ENCODE measurements at regions not wholly inside any gene's neighbourhood (a gene's known extent, or its start where the extent isn't known, plus 50 kb on each side); places are given as distances from the start of the nearest gene placed in this dataset.
"Not testable (repeated sequence)": the region's sequence is repeated elsewhere in the genome, so short reads cannot be mapped to it uniquely, and the experiment has no call there.

GRCh38 chr5:138686668-138687067 is 66.6 kb upstream of the CTNNA1 start:
- Histone ChIP-seq H3K27ac (replicated peaks) (no peak overlapping the region), H3K4me1 (no peaks in the 10 kb centered on the region), H3K27me3 (ENCODE audit: low read depth) (no peaks in the 10 kb centered on the region), H3K36me3 (no peaks in the 10 kb centered on the region), H3K4me3 (no peak overlapping the region), H3K9me3 (replicated peaks) (peaks cover 15% of the 10 kb centered on the region)
- TF ChIP-seq CTCF (IDR thresholded peaks at IDR 0.05; ENCODE audit: borderline replicate concordance) = no peak
- no peak for DNase-seq
- intact Hi-C loops (cut with micrococcal nuclease) = no loop called here

- H3K36me3 ChIP-seq = no peaks in the 10 kb centered on the region
- H3K27me3 ChIP-seq (ENCODE audit: low read depth) = no peaks in the 10 kb centered on the region
- no peak overlapping the region for H3K27ac ChIP-seq (replicated peaks)
- intact Hi-C loops (cut with micrococcal nuclease) = no loop called here
- H3K4me1 ChIP-seq = no peaks in the 10 kb centered on the region
- H3K9me3 ChIP-seq (replicated peaks) = peaks cover 15% of the 10 kb centered on the region
- DNase-seq = no peak
- H3K4me3 ChIP-seq = no peak overlapping the region
- TF ChIP-seq CTCF (IDR thresholded peaks at IDR 0.05; ENCODE audit: borderline replicate concordance) = no peak
Observed at GRCh38 chr5:138685193-138685745, 68.0 kb upstream of the CTNNA1 start.

- intact Hi-C loops (cut with micrococcal nuclease); H3K27ac ChIP-seq (replicated peaks); H3K4me1 ChIP-seq; H3K27me3 ChIP-seq (ENCODE audit: low read depth); H3K36me3 ChIP-seq; DNase-seq; H3K4me3 ChIP-seq: not testable (repeated sequence)
- peaks cover 15% of the 10 kb centered on the region for H3K9me3 ChIP-seq (replicated peaks)
Observed at GRCh38 chr5:138682462-138682861, 70.8 kb upstream of the CTNNA1 start.

- H3K4me3 ChIP-seq; H3K4me1 ChIP-seq; H3K36me3 ChIP-seq; H3K27ac ChIP-seq (replicated peaks); H3K27me3 ChIP-seq (ENCODE audit: low read depth); DNase-seq; intact Hi-C loops (cut with micrococcal nuclease): not testable (repeated sequence)
- peaks cover 14% of the 10 kb centered on the region for H3K9me3 ChIP-seq (replicated peaks)
Observed at GRCh38 chr5:138678826-138679225, 74.4 kb upstream of the CTNNA1 start.

GRCh38 chr5:138677782-138678181 is 75.4 kb upstream of the CTNNA1 start:
- no peaks in the 10 kb centered on the region for H3K36me3 ChIP-seq

GRCh38 chr5:138676556-138677193 is 76.5 kb upstream of the CTNNA1 start:
- intact Hi-C loops (cut with micrococcal nuclease) = no loop called here
- no peaks in the 10 kb centered on the region for H3K27me3 ChIP-seq (ENCODE audit: low read depth)

More at GRCh38 chr5:138677782-138678181, 75.4 kb upstream of the CTNNA1 start:
- DNase-seq = no peak
- Histone ChIP-seq H3K9me3 (replicated peaks) (peaks cover 13% of the 10 kb centered on the region), H3K27me3 (ENCODE audit: low read depth) (no peaks in the 10 kb centered on the region), H3K4me3 (no peak overlapping the region), H3K27ac (replicated peaks) (no peak overlapping the region), H3K4me1 (no peaks in the 10 kb centered on the region)
- no peak for TF ChIP-seq CTCF (IDR thresholded peaks at IDR 0.05; ENCODE audit: borderline replicate concordance)
- intact Hi-C loops (cut with micrococcal nuclease) = no loop called here

More at GRCh38 chr5:138676556-138677193, 76.5 kb upstream of the CTNNA1 start:
- H3K4me1 ChIP-seq = no peaks in the 10 kb centered on the region
- H3K27ac ChIP-seq (replicated peaks) = no peak overlapping the region
- peaks cover 13% of the 10 kb centered on the region for H3K9me3 ChIP-seq (replicated peaks)
- H3K36me3 ChIP-seq = no peaks in the 10 kb centered on the region
- DNase-seq = no peak
- H3K4me3 ChIP-seq = no peak overlapping the region
- TF ChIP-seq CTCF (IDR thresholded peaks at IDR 0.05; ENCODE audit: borderline replicate concordance) = no peak
